HG03469 (cell line): ENCODE measurements at regions not wholly inside any gene's neighbourhood (a gene's known extent, or its start where the extent isn't known, plus 50 kb on each side); places are given as distances from the start of the nearest gene placed in this dataset.

Experiments used
- ATAC-seq: cut with Tn5 transposase; IDR thresholded peaks from one replicate; pipeline ENCODE4 v1.9.1; 2021; ENCODE audit warnings: mild to moderate bottlenecking, moderate library complexity, moderate number of reproducible peaks; ENCODE audit not compliant: unreplicated experiment

DNA sequence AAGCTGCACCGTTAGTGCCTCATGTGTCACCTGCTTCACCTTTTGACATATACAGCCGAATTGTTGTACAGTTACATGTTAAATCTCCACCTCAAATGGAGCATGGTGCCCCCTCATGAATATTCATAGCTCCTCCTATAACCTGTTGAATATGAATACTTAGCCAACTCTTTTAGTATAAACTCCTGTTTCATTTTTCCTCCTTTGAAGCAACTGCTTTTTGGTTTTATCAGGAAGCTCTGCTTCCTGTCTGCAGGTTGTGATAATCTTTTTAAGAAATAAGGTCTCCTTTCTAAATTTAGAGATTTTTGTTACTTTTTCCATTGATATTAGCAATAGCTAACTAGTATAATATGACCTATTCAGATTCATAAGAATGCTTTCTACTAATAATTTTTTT is 1429.2 kb upstream of the AGA start:
- no peak for ATAC-seq

GRCh38 chr4:178881937-178882336 is 1439.7 kb upstream of the AGA start:
- ATAC-seq = no peak

GRCh38 chr4:178894126-178894525 is 1451.9 kb upstream of the AGA start:
- no peak for ATAC-seq

- no peak for ATAC-seq
These were observed 1456.8 kb upstream of the AGA start for GRCh38 chr4:178899084-178899483.

DNA sequence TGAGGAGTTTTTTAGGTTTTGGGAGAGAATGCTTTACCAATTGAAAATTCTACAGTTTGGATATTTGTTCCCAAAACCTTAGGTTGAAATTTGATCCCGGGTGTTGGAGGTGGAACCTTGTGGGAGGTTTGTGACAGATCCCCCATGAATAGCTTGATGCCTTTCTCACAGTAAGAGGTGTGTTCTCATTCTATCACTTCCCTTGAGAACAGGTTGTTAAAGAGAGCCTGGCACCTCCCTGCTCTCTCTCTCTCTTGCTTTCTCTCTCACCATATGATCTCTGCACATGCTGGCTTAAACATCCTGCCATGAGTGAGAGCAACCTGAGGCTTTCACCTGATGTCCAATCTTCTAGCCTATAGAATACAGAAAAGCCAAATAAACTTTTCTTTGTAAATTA is 1475.5 kb upstream of the AGA start:
- ATAC-seq = no peak

DNA sequence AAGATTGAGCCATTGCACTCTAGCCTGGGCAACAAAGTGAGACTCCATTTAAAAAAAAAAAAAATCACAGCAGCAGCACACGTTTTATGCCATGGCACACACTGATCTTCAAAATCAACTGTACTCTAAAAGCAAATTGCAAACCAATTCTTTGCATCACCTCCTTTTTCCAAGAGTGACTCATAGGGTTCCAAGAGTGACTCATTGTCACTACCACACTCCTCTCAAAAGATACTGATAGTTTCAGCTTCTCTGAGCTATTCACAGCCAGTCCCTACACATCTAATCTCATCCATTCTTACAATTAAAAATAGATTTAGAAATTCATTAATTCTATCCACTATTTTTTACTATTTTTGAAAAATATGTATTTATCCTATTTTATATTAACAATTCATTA is 1494.9 kb upstream of the AGA start:
- ATAC-seq = no peak

- ATAC-seq = no peak
These were observed 1499.7 kb upstream of the AGA start for GRCh38 chr4:178941975-178942374.

- no peak for ATAC-seq
These were observed 1511.3 kb upstream of the AGA start for GRCh38 chr4:178953447-178954120.

DNA sequence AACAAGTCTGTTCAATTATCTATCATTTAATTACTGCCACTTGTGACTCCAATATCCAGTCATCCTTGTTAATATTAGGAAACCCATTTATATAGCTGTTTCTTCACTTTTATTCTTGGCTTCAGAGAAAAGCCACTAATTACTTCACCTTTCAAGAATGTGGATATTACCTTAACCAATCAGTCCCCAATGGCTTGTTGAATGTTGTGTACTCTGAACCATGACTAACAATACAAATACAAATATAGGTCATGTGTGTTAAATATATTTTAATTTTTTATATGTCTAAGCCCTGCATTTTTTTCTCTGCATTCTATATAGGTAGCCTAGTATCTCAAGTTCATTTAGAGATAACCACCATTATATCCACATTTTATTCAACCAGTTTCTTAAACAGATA is 1513.4 kb upstream of the AGA start:
- no peak for ATAC-seq

DNA sequence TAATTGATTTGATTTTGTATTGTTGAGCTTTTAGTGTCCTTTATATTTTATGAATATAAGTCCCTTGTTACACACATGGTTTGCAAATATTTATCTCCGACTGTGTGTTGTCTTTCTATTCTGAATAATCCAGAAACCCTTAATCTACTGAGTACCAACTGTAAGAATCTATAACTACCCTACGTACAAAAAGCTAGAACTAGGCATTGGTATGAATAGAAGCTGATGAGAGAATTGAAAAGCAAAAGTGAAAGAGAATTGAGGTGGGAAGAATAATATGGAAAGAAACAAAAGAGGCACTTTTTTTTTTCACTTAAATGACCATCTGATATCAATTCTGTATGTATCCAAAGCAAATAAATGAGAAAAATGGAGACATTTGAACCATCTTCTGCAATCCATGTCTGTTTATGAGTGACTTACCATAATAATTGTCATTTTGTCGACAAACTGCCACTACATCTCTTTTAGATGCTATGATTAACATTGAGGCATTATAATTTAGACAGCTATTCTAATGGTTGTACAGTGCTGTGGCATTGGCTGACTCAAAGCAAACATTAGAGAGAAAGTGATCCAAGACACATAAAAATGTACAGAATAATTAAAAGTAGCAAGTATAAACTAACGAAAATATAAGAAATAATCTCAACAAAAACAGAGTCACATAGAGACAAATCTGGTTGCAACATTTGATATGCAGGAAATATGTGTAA is 1516.6 kb upstream of the AGA start:
- ATAC-seq = no peak

DNA sequence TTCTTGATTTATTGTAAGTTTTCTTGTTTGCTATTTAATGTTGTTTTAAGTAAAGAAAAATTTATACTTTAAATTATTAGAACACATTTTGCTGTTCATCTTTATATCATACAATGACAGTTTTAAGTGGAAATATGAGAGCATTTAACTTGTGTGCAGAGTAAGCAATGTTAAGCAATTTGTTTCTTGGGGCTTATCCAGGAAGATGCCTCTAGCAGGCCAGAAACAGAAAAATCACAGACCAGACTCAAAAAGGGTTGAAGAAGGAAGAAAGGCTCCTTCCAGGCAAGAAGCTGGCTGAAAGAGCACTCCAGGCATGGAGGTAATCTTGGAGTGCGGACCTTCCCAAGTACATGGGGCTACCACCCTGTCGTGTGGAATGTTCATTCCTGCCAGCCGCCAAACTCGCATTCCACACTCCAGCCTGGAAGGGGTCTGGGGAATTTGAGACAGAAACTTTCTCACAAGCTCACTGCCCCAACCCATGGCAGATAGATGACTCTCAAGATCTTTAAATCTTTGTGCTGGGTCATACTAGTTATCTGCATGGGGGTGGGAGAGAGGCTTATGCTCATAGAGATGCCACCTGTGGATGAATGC is 1521.3 kb upstream of the AGA start:
- no peak for ATAC-seq

DNA sequence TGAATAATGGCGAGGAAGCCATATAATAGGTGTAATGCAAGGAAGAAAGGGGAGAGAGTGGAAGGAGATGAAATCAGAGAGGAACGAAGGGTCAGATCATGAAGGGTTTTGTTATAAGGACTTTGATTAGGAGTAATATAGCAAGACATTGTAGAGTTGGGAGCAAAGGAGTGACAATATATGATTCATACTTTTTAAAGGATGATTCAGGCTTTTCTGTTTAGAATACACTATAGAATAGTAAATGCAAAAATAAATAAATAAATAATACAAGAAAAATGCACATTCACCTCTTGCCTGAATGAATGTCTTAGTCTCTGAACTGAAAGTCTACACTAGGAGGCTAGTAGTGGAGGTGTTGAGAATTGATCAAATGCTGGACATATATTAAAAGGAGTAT is 1524.4 kb upstream of the AGA start:
- no peak for ATAC-seq

DNA sequence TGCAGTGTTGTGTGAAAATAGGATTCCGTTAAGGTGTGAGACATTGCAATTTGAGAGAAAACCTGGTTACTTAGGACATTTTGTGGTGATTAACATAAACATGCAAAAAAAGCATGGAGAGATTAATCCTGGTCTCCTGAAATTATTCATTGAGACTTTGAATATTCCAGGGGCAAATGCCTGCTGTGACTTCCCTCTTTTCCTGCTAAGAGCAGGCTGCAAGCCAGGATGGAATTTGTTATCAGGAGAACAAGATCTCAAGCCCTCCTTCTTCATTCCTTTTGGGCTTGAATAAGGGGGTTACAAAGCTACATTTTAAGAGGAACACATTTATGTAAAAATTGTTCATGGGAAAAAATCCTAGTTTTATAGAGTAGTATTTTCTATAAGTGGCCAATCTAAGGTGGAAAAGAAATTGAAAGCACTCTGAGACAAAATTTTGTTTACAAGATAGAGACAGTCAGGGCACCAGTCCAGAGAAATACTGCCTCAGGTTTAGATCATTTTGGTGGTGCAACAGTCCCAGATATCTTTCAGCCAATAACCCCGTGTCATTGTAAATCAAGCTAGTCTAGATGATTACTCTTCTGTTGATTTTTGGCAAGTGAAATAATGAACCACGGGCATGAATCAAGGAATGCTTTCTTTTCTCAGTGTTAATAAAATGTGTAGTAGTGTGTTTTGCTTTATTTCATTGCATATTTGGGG is 1528.3 kb upstream of the AGA start:
- no peak for ATAC-seq

- no peak for ATAC-seq
These were observed 1534.6 kb upstream of the AGA start for GRCh38 chr4:178976861-178977260.

GRCh38 chr4:178993306-178993705 is 1551.1 kb upstream of the AGA start:
- no peak for ATAC-seq

DNA sequence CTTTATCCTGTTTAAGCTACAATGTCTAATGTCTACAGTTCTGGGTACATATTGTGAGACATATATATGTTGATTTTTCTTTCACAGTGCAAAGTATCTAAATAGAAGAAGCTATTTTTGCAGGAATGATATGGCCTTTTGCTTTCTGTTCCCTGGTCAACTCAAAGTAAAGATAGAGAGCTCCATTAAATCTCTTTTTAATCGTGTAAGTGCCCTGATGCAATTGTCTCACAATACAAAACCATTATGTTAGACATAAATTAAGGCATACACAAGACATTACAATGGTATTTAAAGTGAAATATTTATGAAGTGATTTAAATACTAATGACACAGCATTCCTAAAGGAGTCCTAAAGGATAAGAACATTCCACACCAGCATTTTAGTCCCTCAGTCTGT is 1559.7 kb upstream of the AGA start:
- no peak for ATAC-seq

DNA sequence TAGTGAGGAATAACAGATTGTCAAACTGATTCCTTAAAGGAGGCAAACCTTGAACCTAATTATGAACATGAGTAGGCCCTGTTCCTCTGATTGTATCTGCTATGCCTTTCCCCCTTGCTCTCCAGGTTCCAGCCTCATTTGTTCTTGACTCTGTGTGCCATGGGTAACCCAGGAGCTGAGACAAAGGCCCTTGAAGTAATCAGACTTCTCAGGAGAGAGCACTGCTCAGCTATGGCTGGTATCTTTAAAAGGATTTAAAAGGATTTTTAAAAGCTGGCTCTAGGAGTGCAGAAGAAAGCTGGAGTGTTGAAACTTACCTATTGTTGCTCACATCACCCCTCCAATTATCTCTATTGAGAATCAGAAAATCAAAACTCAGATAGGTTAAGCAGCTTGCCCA is 1565.5 kb upstream of the AGA start:
- no peak for ATAC-seq

GRCh38 chr4:179017581-179017980 is 1575.3 kb upstream of the AGA start:
- ATAC-seq = no peak

- ATAC-seq = no peak
These were observed 1585.3 kb upstream of the AGA start for GRCh38 chr4:179027569-179027968.

- no peak for ATAC-seq
These were observed 1586.1 kb upstream of the AGA start for GRCh38 chr4:179028321-179028720.

- no peak for ATAC-seq
These were observed 1587.4 kb upstream of the AGA start for GRCh38 chr4:179029683-179030082.

- ATAC-seq = no peak
These were observed 1598.0 kb upstream of the AGA start for GRCh38 chr4:179040259-179040658.
